ENCODE measurements at regions not wholly inside any gene's neighbourhood (a gene's known extent, or its start where the extent isn't known, plus 50 kb on each side); places are given as distances from the start of the nearest gene placed in this dataset.
"Not testable (repeated sequence)": the region's sequence is repeated elsewhere in the genome, so short reads cannot be mapped to it uniquely, and the experiment has no call there.

DNA sequence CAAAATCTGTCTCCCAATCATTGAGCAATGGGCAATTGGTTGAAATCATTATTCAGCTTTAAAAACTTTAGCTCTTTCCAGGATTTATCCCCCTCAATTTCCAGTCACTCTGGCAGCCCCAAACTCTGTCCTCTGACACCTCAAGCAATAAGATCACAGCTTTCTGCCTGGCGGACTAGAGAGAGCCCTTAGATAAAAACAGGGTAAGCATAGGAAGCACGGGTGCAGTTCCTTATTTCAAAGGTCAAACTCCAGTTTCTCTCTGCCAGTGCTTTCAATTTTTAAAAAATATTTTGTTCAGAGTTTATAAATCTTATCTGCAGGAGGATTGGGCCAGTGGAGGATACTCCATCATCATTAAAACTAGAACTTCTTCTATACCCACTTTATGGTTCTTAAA lies 200.8 kb upstream of the PLGLB2 start:
- DNase-seq (ENCODE audit: low spot score); in situ Hi-C loops (cut with MboI; ENCODE audit: low pct_unique_long_range_greater_than_20kb, low sequenced_read_pairs, unreplicated experiment): not testable (repeated sequence)

DNA sequence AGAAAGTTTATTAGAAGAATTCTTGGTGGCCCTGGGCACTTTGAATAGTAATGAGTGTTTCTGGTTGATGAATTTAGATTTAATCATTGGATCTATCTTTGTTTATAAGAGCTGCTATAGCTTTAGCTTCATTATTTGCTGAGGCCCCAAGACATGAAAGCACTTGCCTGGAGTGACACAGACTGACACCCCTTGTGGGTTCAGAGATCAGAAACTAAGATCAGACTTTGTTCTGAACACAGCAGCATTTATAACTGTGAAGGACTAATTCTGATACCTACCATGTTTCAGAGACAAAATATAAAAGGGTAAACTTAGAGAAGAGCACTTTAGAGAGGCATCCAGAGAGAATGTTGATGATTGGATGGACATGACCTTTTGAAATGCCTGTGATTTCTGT lies 199.9 kb upstream of the PLGLB2 start:
- DNase-seq (ENCODE audit: low spot score); in situ Hi-C loops (cut with MboI; ENCODE audit: low pct_unique_long_range_greater_than_20kb, low sequenced_read_pairs, unreplicated experiment): not testable (repeated sequence)

DNA sequence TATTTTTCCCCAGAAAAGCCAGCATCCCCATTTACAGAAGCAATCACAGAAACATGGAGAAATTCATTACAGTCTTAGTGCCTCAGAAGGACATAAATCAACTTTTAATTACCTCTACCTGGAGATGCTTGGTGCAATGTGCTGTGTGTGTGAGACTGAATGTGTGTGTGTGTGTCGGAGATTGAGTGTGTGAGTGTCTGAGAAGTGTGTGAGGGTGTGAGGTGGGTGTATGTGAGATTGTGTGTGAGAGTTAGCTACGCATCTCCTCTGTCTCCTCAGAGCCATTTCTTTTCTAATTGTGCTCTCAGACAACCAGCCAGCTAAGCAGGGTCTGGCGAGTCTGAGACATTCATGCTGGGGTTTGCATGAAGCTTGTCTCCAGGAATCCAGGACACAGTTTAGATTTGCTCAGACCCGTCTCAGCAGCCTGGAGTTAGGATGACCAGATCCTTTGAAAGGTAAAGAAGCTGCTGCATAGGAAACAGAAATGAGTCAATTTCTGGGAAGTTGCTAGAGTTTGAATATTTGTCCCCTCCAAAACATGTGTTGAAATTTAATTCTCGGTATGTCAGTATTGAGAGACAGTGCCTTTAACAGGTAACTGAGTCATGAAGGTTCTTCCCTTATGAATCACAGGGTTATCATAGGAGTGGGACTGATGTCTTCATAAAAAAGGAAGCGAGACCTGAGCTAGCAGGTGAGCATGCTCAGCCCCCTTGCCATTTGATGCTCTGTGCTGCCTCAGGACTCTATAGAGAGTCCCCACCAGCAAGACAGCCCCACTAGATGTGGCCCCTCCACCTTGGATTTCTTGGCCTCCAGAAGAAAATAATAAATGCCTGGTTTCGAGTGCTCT lies 199.0 kb upstream of the PLGLB2 start:
- DNase-seq (ENCODE audit: low spot score); in situ Hi-C loops (cut with MboI; ENCODE audit: low pct_unique_long_range_greater_than_20kb, low sequenced_read_pairs, unreplicated experiment): not testable (repeated sequence)

DNA sequence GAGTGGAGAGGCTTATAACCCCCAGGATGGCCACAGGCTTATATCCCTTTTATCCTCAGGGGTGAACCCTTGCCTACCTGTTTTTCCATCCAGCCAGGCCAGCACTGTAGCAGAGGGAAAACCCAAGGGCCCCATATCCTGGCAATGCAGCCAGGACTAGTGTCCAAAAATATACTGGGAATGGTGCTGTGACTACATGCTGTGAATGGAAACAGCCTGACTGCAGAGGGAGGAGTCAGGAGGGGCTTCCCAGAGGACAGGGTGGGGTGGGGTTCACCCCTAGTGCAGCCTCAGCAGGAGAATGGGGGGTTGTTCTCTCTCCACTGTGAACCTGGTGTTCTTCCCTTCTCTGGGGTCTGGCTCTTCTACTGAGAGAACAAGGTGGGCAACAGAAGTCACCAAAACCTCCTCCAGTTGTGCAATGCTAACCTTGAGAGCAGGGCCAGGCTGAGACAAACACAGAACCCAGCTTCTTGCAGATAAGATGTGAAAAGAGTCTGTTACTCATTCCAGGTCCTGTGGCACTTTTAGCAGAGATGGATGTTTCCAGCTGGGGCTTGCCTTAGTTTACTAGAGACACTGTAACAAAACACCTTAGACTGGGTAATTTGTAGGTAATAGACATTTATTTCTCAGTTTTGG lies 198.2 kb upstream of the PLGLB2 start:
- in situ Hi-C loops (cut with MboI; ENCODE audit: low pct_unique_long_range_greater_than_20kb, low sequenced_read_pairs, unreplicated experiment); DNase-seq (ENCODE audit: low spot score): not testable (repeated sequence)

DNA sequence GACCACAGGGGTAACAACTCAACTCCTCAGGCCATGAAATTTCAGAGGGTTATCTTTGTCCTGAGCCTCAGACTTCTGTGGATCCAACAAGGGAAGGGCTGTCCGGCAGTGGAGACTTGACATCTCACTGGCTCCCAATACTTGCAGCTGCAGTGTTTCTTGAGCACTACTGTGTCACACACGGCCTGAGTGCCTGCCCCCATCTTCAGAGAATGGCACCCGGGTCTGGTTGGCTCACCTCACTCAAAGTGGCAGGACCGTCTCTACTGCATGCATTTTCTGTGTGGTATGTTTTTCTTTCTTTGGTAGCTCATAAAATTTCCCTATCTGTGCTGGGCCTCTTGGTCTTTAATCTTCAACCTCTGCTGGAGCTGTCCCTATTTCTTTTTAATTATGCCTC lies 193.2 kb upstream of the PLGLB2 start:
- in situ Hi-C loops (cut with MboI; ENCODE audit: low pct_unique_long_range_greater_than_20kb, low sequenced_read_pairs, unreplicated experiment); DNase-seq (ENCODE audit: low spot score): not testable (repeated sequence)

GRCh38 chr2:87555082-87555481 lies 192.8 kb upstream of the PLGLB2 start:
- in situ Hi-C loops (cut with MboI; ENCODE audit: low pct_unique_long_range_greater_than_20kb, low sequenced_read_pairs, unreplicated experiment); DNase-seq (ENCODE audit: low spot score): not testable (repeated sequence)

- in situ Hi-C loops (cut with MboI; ENCODE audit: low pct_unique_long_range_greater_than_20kb, low sequenced_read_pairs, unreplicated experiment); DNase-seq (ENCODE audit: low spot score): not testable (repeated sequence)
These were observed 188.9 kb upstream of the PLGLB2 start for GRCh38 chr2:87559001-87559400.

- in situ Hi-C loops (cut with MboI; ENCODE audit: low pct_unique_long_range_greater_than_20kb, low sequenced_read_pairs, unreplicated experiment) = not testable (repeated sequence)
These were observed 188.2 kb upstream of the PLGLB2 start for GRCh38 chr2:87559735-87560134.

GRCh38 chr2:87565116-87565515 lies 182.8 kb upstream of the PLGLB2 start:
- in situ Hi-C loops (cut with MboI; ENCODE audit: low pct_unique_long_range_greater_than_20kb, low sequenced_read_pairs, unreplicated experiment); DNase-seq (ENCODE audit: low spot score): not testable (repeated sequence)

More at GRCh38 chr2:87559735-87560134, 188.2 kb upstream of the PLGLB2 start:
- DNase-seq (ENCODE audit: low spot score) = not testable (repeated sequence)

GRCh38 chr2:87566531-87566930 lies 181.4 kb upstream of the PLGLB2 start:
- in situ Hi-C loops (cut with MboI; ENCODE audit: low pct_unique_long_range_greater_than_20kb, low sequenced_read_pairs, unreplicated experiment); DNase-seq (ENCODE audit: low spot score): not testable (repeated sequence)

GRCh38 chr2:87567093-87567492 lies 180.8 kb upstream of the PLGLB2 start:
- in situ Hi-C loops (cut with MboI; ENCODE audit: low pct_unique_long_range_greater_than_20kb, low sequenced_read_pairs, unreplicated experiment); DNase-seq (ENCODE audit: low spot score): not testable (repeated sequence)

GRCh38 chr2:87567912-87568311 lies 180.0 kb upstream of the PLGLB2 start:
- in situ Hi-C loops (cut with MboI; ENCODE audit: low pct_unique_long_range_greater_than_20kb, low sequenced_read_pairs, unreplicated experiment) = not testable (repeated sequence)

DNA sequence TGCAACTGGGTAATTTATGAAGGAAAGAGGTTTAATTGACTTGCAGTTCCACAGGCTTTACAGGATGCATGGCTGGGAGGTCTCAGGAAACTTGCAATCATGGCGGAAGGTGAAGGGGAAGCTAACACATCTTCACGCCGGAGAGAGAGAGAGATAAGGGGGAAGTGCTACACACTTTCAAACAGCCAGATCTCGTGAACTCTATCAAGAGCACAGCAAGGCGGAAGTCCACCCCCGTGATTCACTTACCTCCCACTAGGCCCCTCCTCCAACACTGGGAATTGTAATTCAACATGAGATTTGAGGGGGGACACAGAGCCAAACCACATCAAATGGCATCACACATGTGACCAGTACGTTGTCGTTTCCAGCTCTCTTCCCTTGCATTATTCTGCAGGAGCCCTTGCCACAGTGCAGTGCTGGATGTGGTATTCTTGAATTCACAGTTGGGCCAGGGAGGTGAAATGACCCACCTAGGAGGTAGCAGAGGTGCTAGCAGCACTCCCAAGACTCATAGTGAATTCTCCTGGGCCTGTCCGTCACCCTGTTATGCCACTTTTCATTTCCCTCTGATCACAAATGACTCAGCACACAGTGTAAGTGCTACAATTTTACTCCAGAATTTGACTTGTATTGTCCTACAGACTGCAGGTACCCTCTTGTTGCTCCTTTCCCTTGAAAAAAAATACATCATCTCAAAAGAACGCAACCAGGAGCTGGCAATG lies 179.2 kb upstream of the PLGLB2 start:
- in situ Hi-C loops (cut with MboI; ENCODE audit: low pct_unique_long_range_greater_than_20kb, low sequenced_read_pairs, unreplicated experiment); DNase-seq (ENCODE audit: low spot score): not testable (repeated sequence)

More at GRCh38 chr2:87567912-87568311, 180.0 kb upstream of the PLGLB2 start:
- DNase-seq (ENCODE audit: low spot score) = not testable (repeated sequence)

- DNase-seq (ENCODE audit: low spot score); in situ Hi-C loops (cut with MboI; ENCODE audit: low pct_unique_long_range_greater_than_20kb, low sequenced_read_pairs, unreplicated experiment): not testable (repeated sequence)
These were observed 178.0 kb upstream of the PLGLB2 start for GRCh38 chr2:87569689-87570397.

DNA sequence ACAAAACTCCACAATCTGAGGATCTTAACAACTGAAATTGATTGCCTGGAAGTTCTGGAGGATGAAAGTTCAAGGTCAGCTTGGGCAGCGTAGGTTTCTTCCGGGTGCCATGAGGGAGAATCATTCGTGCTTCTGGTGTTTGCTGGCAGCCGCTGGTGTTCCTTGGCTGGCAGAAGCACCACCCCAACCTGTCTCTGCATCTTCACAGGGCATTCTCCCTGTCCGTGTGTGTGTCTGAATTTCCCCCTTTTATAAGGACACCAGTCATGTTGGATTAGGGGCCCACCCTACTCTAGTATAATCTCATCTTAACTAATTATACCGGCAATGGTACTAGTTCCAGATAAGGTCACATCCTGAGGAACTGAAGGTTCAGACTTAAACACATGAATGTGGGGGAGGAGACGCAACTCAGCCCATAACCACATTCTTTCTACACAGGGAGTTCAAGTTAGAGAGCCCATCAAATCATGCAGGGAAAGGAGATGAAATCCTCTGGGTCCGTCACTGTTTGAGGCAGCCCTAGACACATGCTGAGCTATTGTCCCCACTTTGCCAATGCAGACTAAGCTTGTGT lies 175.9 kb upstream of the PLGLB2 start:
- DNase-seq (ENCODE audit: low spot score); in situ Hi-C loops (cut with MboI; ENCODE audit: low pct_unique_long_range_greater_than_20kb, low sequenced_read_pairs, unreplicated experiment): not testable (repeated sequence)

- in situ Hi-C loops (cut with MboI; ENCODE audit: low pct_unique_long_range_greater_than_20kb, low sequenced_read_pairs, unreplicated experiment); DNase-seq (ENCODE audit: low spot score): not testable (repeated sequence)
These were observed 175.0 kb upstream of the PLGLB2 start for GRCh38 chr2:87572906-87573305.

Measured in GM13977 (cell line).